ENCODE measurements at regions not wholly inside any gene's neighbourhood (a gene's known extent, or its start where the extent isn't known, plus 50 kb on each side); places are given as distances from the start of the nearest gene placed in this dataset.

- Histone ChIP-seq H3K4me1 (no peaks in the 10 kb centered on the region), H3K9me3 (no peaks in the 10 kb centered on the region), H3K27ac (no peak overlapping the region), H3K36me3 (no peaks in the 10 kb centered on the region), H3K27me3 (no peaks in the 10 kb centered on the region), H3K4me3 (no peak overlapping the region)
- no peak for TF ChIP-seq CTCF (IDR thresholded peaks at IDR 0.05)
- TF ChIP-seq POLR2A (IDR thresholded peaks at IDR 0.05) = no peak
- no peak for DNase-seq
Measured at GRCh38 chr6:139436957-139437348, 62.5 kb upstream of the CITED2 start.

GRCh38 chr6:139436200-139436956, 61.9 kb upstream of the CITED2 start:
- Histone ChIP-seq H3K9me3 (no peaks in the 10 kb centered on the region), H3K4me1 (no peaks in the 10 kb centered on the region), H3K36me3 (no peaks in the 10 kb centered on the region), H3K27me3 (no peaks in the 10 kb centered on the region), H3K27ac (no peak overlapping the region), H3K4me3 (no peak overlapping the region)
- no peak for TF ChIP-seq POLR2A (IDR thresholded peaks at IDR 0.05)
- no peak for TF ChIP-seq CTCF (IDR thresholded peaks at IDR 0.05)
- DNase-seq = no peak

GRCh38 chr6:139433631-139434419, 59.4 kb upstream of the CITED2 start:
- Histone ChIP-seq H3K27ac (no peak overlapping the region), H3K4me1 (no peaks in the 10 kb centered on the region), H3K27me3 (no peaks in the 10 kb centered on the region), H3K9me3 (no peaks in the 10 kb centered on the region), H3K36me3 (no peaks in the 10 kb centered on the region), H3K4me3 (no peak overlapping the region)
- TF ChIP-seq CTCF (IDR thresholded peaks at IDR 0.05) = no peak
- TF ChIP-seq POLR2A (IDR thresholded peaks at IDR 0.05) = no peak
- DNase-seq = no peak

GRCh38 chr6:139431602-139431956, 57.1 kb upstream of the CITED2 start:
- Histone ChIP-seq H3K36me3 (no peaks in the 10 kb centered on the region), H3K27ac (no peak overlapping the region), H3K4me1 (no peaks in the 10 kb centered on the region), H3K27me3 (no peaks in the 10 kb centered on the region), H3K9me3 (no peaks in the 10 kb centered on the region), H3K4me3 (no peak overlapping the region)
- DNase-seq = no peak
- TF ChIP-seq CTCF (IDR thresholded peaks at IDR 0.05) = no peak
- no peak for TF ChIP-seq POLR2A (IDR thresholded peaks at IDR 0.05)

GRCh38 chr6:139430899-139431601, 56.6 kb upstream of the CITED2 start:
- no peaks in the 10 kb centered on the region for H3K4me1 ChIP-seq
- H3K27me3 ChIP-seq = no peaks in the 10 kb centered on the region
- H3K4me3 ChIP-seq = no peak overlapping the region
- H3K36me3 ChIP-seq = no peaks in the 10 kb centered on the region
- no peak for DNase-seq
- H3K9me3 ChIP-seq = no peaks in the 10 kb centered on the region
- TF ChIP-seq CTCF (IDR thresholded peaks at IDR 0.05) (no peak), POLR2A (IDR thresholded peaks at IDR 0.05) (no peak)
- no peak overlapping the region for H3K27ac ChIP-seq

All from Peyer's patch (tissue), 4 donors.